ENCODE measurements at regions not wholly inside any gene's neighbourhood (a gene's known extent, or its start where the extent isn't known, plus 50 kb on each side); places are given as distances from the start of the nearest gene placed in this dataset.
"Not testable (repeated sequence)": the region's sequence is repeated elsewhere in the genome, so short reads cannot be mapped to it uniquely, and the experiment has no call there.

GRCh38 chr1:196007763-196008162 is 600.5 kb downstream of the KCNT2 start:
- TF ChIP-seq CTCF (IDR thresholded peaks at IDR 0.05; ENCODE audit: low read length) = no peak
- no peak for TF ChIP-seq EZH2 (IDR thresholded peaks at IDR 0.05; ENCODE audit: borderline replicate concordance, low read length)
- Histone ChIP-seq H3K4me2 (ENCODE audit: low read length) (no peak overlapping the region), H3K9me3 (ENCODE audit: low read length) (no peaks in the 10 kb centered on the region), H3K4me1 (ENCODE audit: insufficient read depth, low read length, severe bottlenecking) (no peaks in the 10 kb centered on the region), H3F3A (ENCODE audit: insufficient read depth, low read length) (no peaks in the 10 kb centered on the region), H2AFZ (ENCODE audit: low read length) (no peak overlapping the region), H3K4me3 (ENCODE audit: low read depth, low read length, poor library complexity, severe bottlenecking) (no peak overlapping the region), H3K27me3 (ENCODE audit: insufficient read depth, low read length) (no peaks in the 10 kb centered on the region), H4K20me1 (ENCODE audit: insufficient read depth, low read length) (no peaks in the 10 kb centered on the region), H3K27ac (ENCODE audit: low read depth, low read length, poor library complexity, severe bottlenecking) (no peak overlapping the region), H3K36me3 (ENCODE audit: insufficient read depth, low read length) (no peaks in the 10 kb centered on the region), H3K9ac (ENCODE audit: low read length) (no peak overlapping the region), H3K9me2 (ENCODE audit: low read depth, low read length) (no peaks in the 10 kb centered on the region), H3K79me2 (ENCODE audit: insufficient read depth, low read length) (no peaks in the 10 kb centered on the region)

- H2AFZ ChIP-seq (ENCODE audit: low read length) = no peak overlapping the region
- no peaks in the 10 kb centered on the region for H3K79me2 ChIP-seq (ENCODE audit: insufficient read depth, low read length)
- H3K4me3 ChIP-seq (ENCODE audit: low read depth, low read length, poor library complexity, severe bottlenecking) = no peak overlapping the region
- H4K20me1 ChIP-seq (ENCODE audit: insufficient read depth, low read length) = no peaks in the 10 kb centered on the region
- no peaks in the 10 kb centered on the region for H3K9me2 ChIP-seq (ENCODE audit: low read depth, low read length)
- no peak overlapping the region for H3K4me2 ChIP-seq (ENCODE audit: low read length)
- no peaks in the 10 kb centered on the region for H3K4me1 ChIP-seq (ENCODE audit: insufficient read depth, low read length, severe bottlenecking)
- no peak for TF ChIP-seq CTCF (IDR thresholded peaks at IDR 0.05; ENCODE audit: low read length)
- H3F3A ChIP-seq (ENCODE audit: insufficient read depth, low read length) = no peaks in the 10 kb centered on the region
- H3K27ac ChIP-seq (ENCODE audit: low read depth, low read length, poor library complexity, severe bottlenecking) = no peak overlapping the region
- H3K9ac ChIP-seq (ENCODE audit: low read length) = no peak overlapping the region
- no peaks in the 10 kb centered on the region for H3K36me3 ChIP-seq (ENCODE audit: insufficient read depth, low read length)
- no peaks in the 10 kb centered on the region for H3K9me3 ChIP-seq (ENCODE audit: low read length)
- no peaks in the 10 kb centered on the region for H3K27me3 ChIP-seq (ENCODE audit: insufficient read depth, low read length)
Observed at GRCh38 chr1:196005426-196005825, 602.8 kb downstream of the KCNT2 start.

- H3K27me3 ChIP-seq (ENCODE audit: insufficient read depth, low read length); H3K4me3 ChIP-seq (ENCODE audit: low read depth, low read length, poor library complexity, severe bottlenecking); H3K4me1 ChIP-seq (ENCODE audit: insufficient read depth, low read length, severe bottlenecking); H3K9me2 ChIP-seq (ENCODE audit: low read depth, low read length); H3K36me3 ChIP-seq (ENCODE audit: insufficient read depth, low read length); H3K4me2 ChIP-seq (ENCODE audit: low read length); H2AFZ ChIP-seq (ENCODE audit: low read length); H3K27ac ChIP-seq (ENCODE audit: low read depth, low read length, poor library complexity, severe bottlenecking); H3K9me3 ChIP-seq (ENCODE audit: low read length); H3F3A ChIP-seq (ENCODE audit: insufficient read depth, low read length); H3K9ac ChIP-seq (ENCODE audit: low read length); H4K20me1 ChIP-seq (ENCODE audit: insufficient read depth, low read length); H3K79me2 ChIP-seq (ENCODE audit: insufficient read depth, low read length): not testable (repeated sequence)
Observed at GRCh38 chr1:196004388-196004787, 603.9 kb downstream of the KCNT2 start.

GRCh38 chr1:196002906-196003305 is 605.3 kb downstream of the KCNT2 start:
- H3K36me3 ChIP-seq (ENCODE audit: insufficient read depth, low read length) = no peaks in the 10 kb centered on the region
- H2AFZ ChIP-seq (ENCODE audit: low read length) = no peak overlapping the region
- no peak overlapping the region for H3K9ac ChIP-seq (ENCODE audit: low read length)
- H3K4me1 ChIP-seq (ENCODE audit: insufficient read depth, low read length, severe bottlenecking) = no peaks in the 10 kb centered on the region
- H3F3A ChIP-seq (ENCODE audit: insufficient read depth, low read length) = no peaks in the 10 kb centered on the region
- no peaks in the 10 kb centered on the region for H3K9me3 ChIP-seq (ENCODE audit: low read length)
- no peak overlapping the region for H3K4me3 ChIP-seq (ENCODE audit: low read depth, low read length, poor library complexity, severe bottlenecking)
- H4K20me1 ChIP-seq (ENCODE audit: insufficient read depth, low read length) = no peaks in the 10 kb centered on the region
- no peak for TF ChIP-seq CTCF (IDR thresholded peaks at IDR 0.05; ENCODE audit: low read length)
- no peak for TF ChIP-seq EZH2 (IDR thresholded peaks at IDR 0.05; ENCODE audit: borderline replicate concordance, low read length)
- H3K79me2 ChIP-seq (ENCODE audit: insufficient read depth, low read length) = no peaks in the 10 kb centered on the region
- no peaks in the 10 kb centered on the region for H3K9me2 ChIP-seq (ENCODE audit: low read depth, low read length)
- H3K27ac ChIP-seq (ENCODE audit: low read depth, low read length, poor library complexity, severe bottlenecking) = no peak overlapping the region
- H3K4me2 ChIP-seq (ENCODE audit: low read length) = no peak overlapping the region
- H3K27me3 ChIP-seq (ENCODE audit: insufficient read depth, low read length) = no peaks in the 10 kb centered on the region

GRCh38 chr1:196002296-196002695 is 605.9 kb downstream of the KCNT2 start:
- not testable (repeated sequence) for H3K79me2 ChIP-seq (ENCODE audit: insufficient read depth, low read length); H3K9me3 ChIP-seq (ENCODE audit: low read length); H3K9me2 ChIP-seq (ENCODE audit: low read depth, low read length); H3K4me3 ChIP-seq (ENCODE audit: low read depth, low read length, poor library complexity, severe bottlenecking); H3K9ac ChIP-seq (ENCODE audit: low read length); H4K20me1 ChIP-seq (ENCODE audit: insufficient read depth, low read length); H3K27me3 ChIP-seq (ENCODE audit: insufficient read depth, low read length); H3K4me2 ChIP-seq (ENCODE audit: low read length); H3K4me1 ChIP-seq (ENCODE audit: insufficient read depth, low read length, severe bottlenecking); H2AFZ ChIP-seq (ENCODE audit: low read length); H3K36me3 ChIP-seq (ENCODE audit: insufficient read depth, low read length); H3F3A ChIP-seq (ENCODE audit: insufficient read depth, low read length); H3K27ac ChIP-seq (ENCODE audit: low read depth, low read length, poor library complexity, severe bottlenecking)
